Astrocyte (in vitro differentiated cells and primary cell): ENCODE measurements at regions not wholly inside any gene's neighbourhood (a gene's known extent, or its start where the extent isn't known, plus 50 kb on each side); places are given as distances from the start of the nearest gene placed in this dataset.
A peak's percentile ranks its signal among the peaks of the same experiment; 100 is the strongest.

Experiments used
- DNase-seq: peaks from one replicate; pipeline ENCODE4 v3.0.0-alpha.2; 2010; ENCODE audit warnings: low read depth
- FAIRE-seq: peaks from 2 replicates; lab custom pipeline; 2011; peaks lifted over from hg19 to GRCh38; lab: Jason Lieb, UNC
- H2AFZ ChIP-seq: 2 replicates; pipeline ENCODE4 v1.6.0; 2012; ENCODE audit warnings: low read depth, low read length, inconsistent platforms
- H3K27ac ChIP-seq: 2 replicates; pipeline ENCODE4 v1.5.1; 2011; ENCODE audit warnings: low read depth, low read length, inconsistent platforms
- H3K27me3 ChIP-seq: 2 replicates; pipeline ENCODE4 v1.6.0; 2011; ENCODE audit warnings: low read length, inconsistent platforms; ENCODE audit not compliant: insufficient read depth
- H3K36me3 ChIP-seq: 2 replicates; pipeline ENCODE4 v1.5.1; 2011; ENCODE audit warnings: low read length, inconsistent platforms; ENCODE audit not compliant: insufficient read depth
- H3K4me1 ChIP-seq: 2 replicates; pipeline ENCODE4 v1.5.1; 2011; ENCODE audit warnings: low read length, inconsistent platforms; ENCODE audit not compliant: insufficient read depth
- H3K4me2 ChIP-seq: 2 replicates; pipeline ENCODE4 v1.6.0; 2012; ENCODE audit warnings: low read length, inconsistent platforms
- H3K4me3 ChIP-seq: 2 replicates; pipeline ENCODE4 v1.5.1; 2011; ENCODE audit warnings: low read depth, mild to moderate bottlenecking, low read length, inconsistent platforms; ENCODE audit not compliant: insufficient read depth
- H3K79me2 ChIP-seq: 2 replicates; pipeline ENCODE4 v1.6.0; 2012; ENCODE audit warnings: mild to moderate bottlenecking, low read length, inconsistent platforms; ENCODE audit not compliant: insufficient read depth
- H3K9ac ChIP-seq: 2 replicates; pipeline ENCODE4 v1.6.0; 2012; ENCODE audit warnings: mild to moderate bottlenecking, low read length, inconsistent platforms
- H3K9me3 ChIP-seq: 2 replicates; pipeline ENCODE4 v1.5.1; 2012; ENCODE audit warnings: low read depth, mild to moderate bottlenecking, low read length, inconsistent platforms; ENCODE audit not compliant: insufficient read depth
- H4K20me1 ChIP-seq: 2 replicates; pipeline ENCODE4 v1.6.0; 2012; ENCODE audit warnings: low read length, inconsistent platforms; ENCODE audit not compliant: insufficient read depth
- H3K27ac Mint-ChIP-seq: one replicate; pipeline ENCODE4 v1.8.0; 2021; ENCODE audit warnings: mild to moderate bottlenecking, mixed read lengths; ENCODE audit not compliant: unreplicated experiment
- H3K27me3 Mint-ChIP-seq: one replicate; pipeline ENCODE4 v1.8.0; 2021; ENCODE audit warnings: low read depth, mixed read lengths; ENCODE audit not compliant: unreplicated experiment
- H3K36me3 Mint-ChIP-seq: one replicate; pipeline ENCODE4 v1.8.0; 2021; ENCODE audit warnings: low read depth, mixed read lengths; ENCODE audit not compliant: unreplicated experiment
- H3K4me1 Mint-ChIP-seq: one replicate; pipeline ENCODE4 v1.8.0; 2021; ENCODE audit warnings: low read depth, mixed read lengths; ENCODE audit not compliant: unreplicated experiment
- H3K4me3 Mint-ChIP-seq: one replicate; pipeline ENCODE4 v1.8.0; 2021; ENCODE audit warnings: mild to moderate bottlenecking, moderate library complexity, mixed read lengths; ENCODE audit not compliant: unreplicated experiment
- H3K9me3 Mint-ChIP-seq: one replicate; pipeline ENCODE4 v1.8.0; 2021; ENCODE audit warnings: mild to moderate bottlenecking, mixed read lengths; ENCODE audit not compliant: unreplicated experiment
- EZH2 ChIP-seq: IDR thresholded peaks from 2 replicates; pipeline ENCODE4 v1.6.1; 2012; ENCODE audit warnings: mild to moderate bottlenecking, low read length, inconsistent platforms; ENCODE audit not compliant: insufficient read depth
- TF ChIP-seq, protein P1 (sequence below): IDR thresholded peaks from 2 replicates; pipeline ENCODE4 v1.5.1; 2011; ENCODE audit warnings: low read depth, mild to moderate bottlenecking, inconsistent platforms, low read length, moderate library complexity; ENCODE audit not compliant: insufficient read depth

DNA sequence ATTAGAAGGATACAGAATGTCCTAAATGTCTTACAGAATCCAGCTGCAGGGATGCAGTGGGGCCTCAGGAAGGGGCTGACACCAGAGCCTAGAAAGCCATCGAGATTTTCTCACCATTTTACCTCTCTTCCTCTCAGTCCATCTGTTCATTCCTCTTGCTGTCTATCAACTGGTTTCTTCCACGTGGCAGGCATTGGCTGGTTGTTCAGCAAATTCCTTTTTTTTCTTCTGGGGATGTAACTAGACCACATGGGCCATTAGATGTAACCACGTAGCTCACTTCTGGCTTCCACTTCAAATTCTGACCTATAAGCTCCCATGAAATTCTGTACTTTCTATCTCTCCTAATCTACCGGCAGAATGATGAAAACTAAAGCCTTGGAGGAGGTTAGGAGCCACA, 93.6 kb upstream of the MTAP start:
- FAIRE-seq (no peak), DNase-seq (no peak)
- no peak overlapping the region for H3K27ac Mint-ChIP-seq
- H3K36me3 Mint-ChIP-seq: no peaks in the 10 kb centered on the region
- Histone ChIP-seq H3K79me2 (no peaks in the 10 kb centered on the region), H4K20me1 (no peaks in the 10 kb centered on the region), H2AFZ (no peak overlapping the region), H3K9ac (no peak overlapping the region), H3K36me3 (no peaks in the 10 kb centered on the region), H3K4me2 (no peak overlapping the region), H3K4me1 (peaks cover 13% of the 10 kb centered on the region), H3K9me3 (no peaks in the 10 kb centered on the region), H3K4me3 (no peak overlapping the region), H3K27ac (no peak overlapping the region), H3K27me3 (no peaks in the 10 kb centered on the region)
- H3K4me1 Mint-ChIP-seq: peaks cover 16% of the 10 kb centered on the region
- no peak overlapping the region for H3K4me3 Mint-ChIP-seq
- H3K9me3 Mint-ChIP-seq: no peaks in the 10 kb centered on the region
- TF ChIP-seq EZH2: no peak
- TF ChIP-seq, protein P1, sequence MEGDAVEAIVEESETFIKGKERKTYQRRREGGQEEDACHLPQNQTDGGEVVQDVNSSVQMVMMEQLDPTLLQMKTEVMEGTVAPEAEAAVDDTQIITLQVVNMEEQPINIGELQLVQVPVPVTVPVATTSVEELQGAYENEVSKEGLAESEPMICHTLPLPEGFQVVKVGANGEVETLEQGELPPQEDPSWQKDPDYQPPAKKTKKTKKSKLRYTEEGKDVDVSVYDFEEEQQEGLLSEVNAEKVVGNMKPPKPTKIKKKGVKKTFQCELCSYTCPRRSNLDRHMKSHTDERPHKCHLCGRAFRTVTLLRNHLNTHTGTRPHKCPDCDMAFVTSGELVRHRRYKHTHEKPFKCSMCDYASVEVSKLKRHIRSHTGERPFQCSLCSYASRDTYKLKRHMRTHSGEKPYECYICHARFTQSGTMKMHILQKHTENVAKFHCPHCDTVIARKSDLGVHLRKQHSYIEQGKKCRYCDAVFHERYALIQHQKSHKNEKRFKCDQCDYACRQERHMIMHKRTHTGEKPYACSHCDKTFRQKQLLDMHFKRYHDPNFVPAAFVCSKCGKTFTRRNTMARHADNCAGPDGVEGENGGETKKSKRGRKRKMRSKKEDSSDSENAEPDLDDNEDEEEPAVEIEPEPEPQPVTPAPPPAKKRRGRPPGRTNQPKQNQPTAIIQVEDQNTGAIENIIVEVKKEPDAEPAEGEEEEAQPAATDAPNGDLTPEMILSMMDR: no peak
- no peaks in the 10 kb centered on the region for H3K27me3 Mint-ChIP-seq

- no peak for DNase-seq
These were observed 92.9 kb upstream of the MTAP start for GRCh38 chr9:21709464-21710058.

More at GRCh38 chr9:21709464-21710058, 92.9 kb upstream of the MTAP start:
- no peaks in the 10 kb centered on the region for H3K36me3 Mint-ChIP-seq
- H3K27ac ChIP-seq: no peak overlapping the region
- no peak overlapping the region for H3K9ac ChIP-seq
- no peak overlapping the region for H3K4me2 ChIP-seq
- no peak overlapping the region for H3K4me3 ChIP-seq
- H3K27me3 Mint-ChIP-seq: no peaks in the 10 kb centered on the region
- H3K36me3 ChIP-seq: no peaks in the 10 kb centered on the region
- no peaks in the 10 kb centered on the region for H3K9me3 ChIP-seq
- H2AFZ ChIP-seq: no peak overlapping the region
- no peaks in the 10 kb centered on the region for H3K9me3 Mint-ChIP-seq
- no peak overlapping the region for H3K27ac Mint-ChIP-seq
- H4K20me1 ChIP-seq: no peaks in the 10 kb centered on the region
- TF ChIP-seq EZH2: no peak
- TF ChIP-seq, protein P1: peak; percentile 87
- H3K4me1 Mint-ChIP-seq: peaks cover 16% of the 10 kb centered on the region
- H3K4me3 Mint-ChIP-seq: no peak overlapping the region
- H3K79me2 ChIP-seq: no peaks in the 10 kb centered on the region
- peaks cover 13% of the 10 kb centered on the region for H3K4me1 ChIP-seq
- FAIRE-seq: peak; percentile 90
- H3K27me3 ChIP-seq: no peaks in the 10 kb centered on the region
